Lung (tissue), 11 donors: ENCODE measurements at regions not wholly inside any gene's neighbourhood (a gene's known extent, or its start where the extent isn't known, plus 50 kb on each side); places are given as distances from the start of the nearest gene placed in this dataset.

Experiments
- ATAC-seq: fragments of 200-7000 bp; cut with Tn5 transposase; one replicate; pipeline ENCODE4 v1.9.1; 2020; ENCODE audit warnings: moderate number of reproducible peaks; ENCODE audit not compliant: insufficient read depth, low FRiP score
- DNase-seq, 3 donors: peaks; one replicate each; pipeline ENCODE4 v3.0.0-alpha.2; 2013 to 2017
- H3K27ac ChIP-seq, 2 donors: one replicate each; pipeline ENCODE4 v1.5.1; 2013; ENCODE audit warnings: mild to moderate bottlenecking in 2 of 2, moderate library complexity in 2 of 2, control low read depth in 1 of 2, inconsistent platforms in 1 of 2, low read depth in 1 of 2, low read length in 1 of 2
- H3K27me3 ChIP-seq, 3 donors: one replicate each; pipeline ENCODE4 v1.5.1; 2013; ENCODE audit warnings: low read length in 2 of 3; ENCODE audit not compliant: control insufficient read depth in 3 of 3, insufficient read depth in 3 of 3
- H3K36me3 ChIP-seq, 4 donors: one replicate each; pipeline ENCODE4 v1.5.1; 2013; ENCODE audit warnings: low read length in 4 of 4, mild to moderate bottlenecking in 1 of 4, moderate library complexity in 1 of 4; ENCODE audit not compliant: control insufficient read depth in 4 of 4, insufficient read depth in 4 of 4
- H3K4me1 ChIP-seq, 5 donors: one replicate each; pipeline ENCODE4 v1.5.1; 2013; ENCODE audit warnings: low read length in 5 of 5, mild to moderate bottlenecking in 2 of 5, moderate library complexity in 1 of 5; ENCODE audit not compliant: control insufficient read depth in 5 of 5, insufficient read depth in 5 of 5
- H3K4me3 ChIP-seq: one replicate; pipeline ENCODE4 v1.5.1; 2013; ENCODE audit warnings: mild to moderate bottlenecking, control low read depth, moderate library complexity
- H3K9ac ChIP-seq, 2 donors: one replicate each; pipeline ENCODE4 v1.5.1; 2013; ENCODE audit warnings: low read length in 2 of 2, control low read depth in 1 of 2; ENCODE audit not compliant: insufficient read depth in 1 of 2
- H3K9me3 ChIP-seq, 4 donors: one replicate each; pipeline ENCODE4 v1.5.1; 2013; ENCODE audit warnings: low read length in 3 of 4, mild to moderate bottlenecking in 1 of 4, moderate library complexity in 1 of 4; ENCODE audit not compliant: control insufficient read depth in 4 of 4, insufficient read depth in 3 of 4
- CTCF ChIP-seq: IDR thresholded peaks from 2 replicates; pipeline ENCODE4 v1.5.1; 2012; ENCODE audit warnings: mild to moderate bottlenecking; ENCODE audit errors: control extremely low read depth, extremely low read depth
- WGBS, 2 donors: extraction: QIAGEN DNeasy Blood & Tissue Kit; methylation state at CpG; one replicate each; pipeline ENCODE4 v1.1.7; 2013; 5-methylcytosine and 5-hydroxymethylcytosine counted together
- donor health status: control.
- donor health status: control.
- donor health status: Bipolar disorder and iron deficiency.
- donor health status: healthy.
- donor health status: DM: yes; HTN: yes; CAD: no.

- Histone ChIP-seq H3K4me3 (no peak overlapping the region), H3K36me3 (no peaks in the 10 kb centered on the region), H3K27ac (no peak overlapping the region), H3K27me3 (no peaks in the 10 kb centered on the region), H3K9me3 (no peaks in the 10 kb centered on the region), H3K9ac (no peak overlapping the region), H3K4me1 (no peaks in the 10 kb centered on the region)
- no peak for TF ChIP-seq CTCF
- no peak for ATAC-seq
- DNase-seq, result peak in 2 of 3 donors; percentile 44 to 47
- 48 to 77% methylated on average over 3 of the region's 3 CpGs for WGBS, 2 donors
Observed at GRCh38 chr4:95637043-95637600, 88.3 kb upstream of the UNC5C start.

GRCh38 chr4:95636061-95636460, 87.3 kb upstream of the UNC5C start:
- Histone ChIP-seq H3K9ac (no peak overlapping the region), H3K36me3 (no peaks in the 10 kb centered on the region), H3K27me3 (no peaks in the 10 kb centered on the region), H3K27ac (no peak overlapping the region), H3K9me3 (no peaks in the 10 kb centered on the region), H3K4me3 (no peak overlapping the region), H3K4me1 (no peaks in the 10 kb centered on the region)
- 62 to 90% methylated on average over 2 of the region's 2 CpGs for WGBS, 2 donors
- TF ChIP-seq CTCF, result no peak
- no peak for ATAC-seq
- DNase-seq, result no peak

- peaks cover 0 to 12% (median 0%) of the 10 kb centered on the region in 5 donors for H3K4me1 ChIP-seq
- H3K27me3 ChIP-seq, result no peaks in the 10 kb centered on the region
- peak in 2 of 3 donors; percentile 20 to 46 for DNase-seq
Observed at GRCh38 chr4:95627709-95628108, 78.9 kb upstream of the UNC5C start.

More at GRCh38 chr4:95627709-95628108, 78.9 kb upstream of the UNC5C start:
- Histone ChIP-seq H3K9ac (no peak overlapping the region), H3K4me3 (no peak overlapping the region), H3K36me3 (no peaks in the 10 kb centered on the region), H3K27ac (no peak overlapping the region), H3K9me3 (no peaks in the 10 kb centered on the region)
- ATAC-seq, result no peak
- WGBS, 2 donors, result 82 to 97% methylated on average over 1 of the region's 1 CpG
- no peak for TF ChIP-seq CTCF
